Occipital lobe (tissue), 1 donor: ENCODE measurements at regions not wholly inside any gene's neighbourhood (a gene's known extent, or its start where the extent isn't known, plus 50 kb on each side); places are given as distances from the start of the nearest gene placed in this dataset.

Experiments
- DNase-seq: peaks from one replicate; lab custom pipeline; 2025; lab: John Stamatoyannopoulos, UW

- no peak for DNase-seq
These were observed 593.0 kb upstream of the TENM3 start for GRCh38 chr4:181650033-181650825.

GRCh38 chr4:181656748-181657147 lies 586.5 kb upstream of the TENM3 start:
- DNase-seq = no peak

GRCh38 chr4:181659202-181659601 lies 584.0 kb upstream of the TENM3 start:
- no peak for DNase-seq

GRCh38 chr4:181659876-181660275 lies 583.3 kb upstream of the TENM3 start:
- no peak for DNase-seq

- DNase-seq = no peak
These were observed 582.1 kb upstream of the TENM3 start for GRCh38 chr4:181661090-181661489.

GRCh38 chr4:181661923-181662322 lies 581.3 kb upstream of the TENM3 start:
- no peak for DNase-seq

GRCh38 chr4:181662383-181662782 lies 580.8 kb upstream of the TENM3 start:
- no peak for DNase-seq

GRCh38 chr4:181670506-181670905 lies 572.7 kb upstream of the TENM3 start:
- no peak for DNase-seq

GRCh38 chr4:181671672-181672071 lies 571.5 kb upstream of the TENM3 start:
- no peak for DNase-seq

- DNase-seq = no peak
These were observed 570.5 kb upstream of the TENM3 start for GRCh38 chr4:181672751-181673150.

GRCh38 chr4:181674315-181674875 lies 568.8 kb upstream of the TENM3 start:
- no peak for DNase-seq

GRCh38 chr4:181676546-181676945 lies 566.7 kb upstream of the TENM3 start:
- no peak for DNase-seq

GRCh38 chr4:181677201-181677600 lies 566.0 kb upstream of the TENM3 start:
- no peak for DNase-seq

- no peak for DNase-seq
These were observed 565.6 kb upstream of the TENM3 start for GRCh38 chr4:181677621-181678020.

- no peak for DNase-seq
These were observed 563.4 kb upstream of the TENM3 start for GRCh38 chr4:181679754-181680153.

- no peak for DNase-seq
These were observed 560.7 kb upstream of the TENM3 start for GRCh38 chr4:181682367-181683047.

GRCh38 chr4:181684310-181684709 lies 558.9 kb upstream of the TENM3 start:
- no peak for DNase-seq

GRCh38 chr4:181685461-181685860 lies 557.7 kb upstream of the TENM3 start:
- no peak for DNase-seq

- no peak for DNase-seq
These were observed 557.3 kb upstream of the TENM3 start for GRCh38 chr4:181685911-181686310.

- no peak for DNase-seq
These were observed 556.1 kb upstream of the TENM3 start for GRCh38 chr4:181687116-181687515.

- no peak for DNase-seq
These were observed 554.8 kb upstream of the TENM3 start for GRCh38 chr4:181688432-181688831.

GRCh38 chr4:181688872-181689271 lies 554.3 kb upstream of the TENM3 start:
- DNase-seq = no peak

- DNase-seq = no peak
These were observed 552.7 kb upstream of the TENM3 start for GRCh38 chr4:181690498-181690897.
